ENCODE measurements at regions not wholly inside any gene's neighbourhood (a gene's known extent, or its start where the extent isn't known, plus 50 kb on each side); places are given as distances from the start of the nearest gene placed in this dataset.
A peak's percentile ranks its signal among the peaks of the same experiment; 100 is the strongest.
"Not testable (repeated sequence)": the region's sequence is repeated elsewhere in the genome, so short reads cannot be mapped to it uniquely, and the experiment has no call there.

- no peak for DNase-seq
Observed at GRCh38 chr4:144799486-144799885, 153.5 kb downstream of the HHIP start.

- no peak for DNase-seq
Observed at GRCh38 chr4:144801731-144802130, 155.8 kb downstream of the HHIP start.

GRCh38 chr4:144808034-144808433 lies 162.1 kb downstream of the HHIP start:
- DNase-seq = no peak

GRCh38 chr4:144809056-144809640 lies 163.2 kb downstream of the HHIP start:
- no peak for DNase-seq

GRCh38 chr4:144816668-144817067 lies 170.7 kb downstream of the HHIP start:
- no peak for DNase-seq

- DNase-seq = no peak
Observed at GRCh38 chr4:144817081-144817480, 171.1 kb downstream of the HHIP start.

- peak; percentile 8 for DNase-seq
Observed at GRCh38 chr4:144818136-144818535, 172.2 kb downstream of the HHIP start.

- DNase-seq = no peak
Observed at GRCh38 chr4:144819591-144819990, 173.6 kb downstream of the HHIP start.

GRCh38 chr4:144820011-144820727 lies 174.2 kb downstream of the HHIP start:
- peak; percentile 46 for DNase-seq

GRCh38 chr4:144820728-144821085 lies 174.8 kb downstream of the HHIP start:
- DNase-seq = peak; percentile 17

GRCh38 chr4:144831971-144832370 lies 186.0 kb downstream of the HHIP start:
- DNase-seq = no peak

- no peak for DNase-seq
Observed at GRCh38 chr4:144845411-144845810, 199.5 kb downstream of the HHIP start.

GRCh38 chr4:144851948-144852347 lies 206.0 kb downstream of the HHIP start:
- no peak for DNase-seq

- no peak for DNase-seq
Observed at GRCh38 chr4:144861471-144861870, 215.5 kb downstream of the HHIP start.

GRCh38 chr4:144862210-144862609 lies 216.3 kb downstream of the HHIP start:
- no peak for DNase-seq

GRCh38 chr4:144864891-144865290 lies 218.9 kb downstream of the HHIP start:
- DNase-seq = not testable (repeated sequence)

GRCh38 chr4:144868309-144868708 lies 222.4 kb downstream of the HHIP start:
- DNase-seq = no peak

- no peak for DNase-seq
Observed at GRCh38 chr4:144872508-144873225, 225.3 kb downstream of the ANAPC10 start.

GRCh38 chr4:144873226-144873990 lies 224.6 kb downstream of the ANAPC10 start:
- no peak for DNase-seq

GRCh38 chr4:144894573-144894972 lies 203.4 kb downstream of the ANAPC10 start:
- peak; percentile 5 for DNase-seq

GRCh38 chr4:144899393-144899792 lies 198.6 kb downstream of the ANAPC10 start:
- DNase-seq = no peak

GRCh38 chr4:144901141-144901540 lies 196.9 kb downstream of the ANAPC10 start:
- DNase-seq = no peak

- DNase-seq = no peak
Observed at GRCh38 chr4:144902614-144903013, 195.4 kb downstream of the ANAPC10 start.
